ENCODE measurements at regions not wholly inside any gene's neighbourhood (a gene's known extent, or its start where the extent isn't known, plus 50 kb on each side); places are given as distances from the start of the nearest gene placed in this dataset.

GRCh38 chr12:78315028-78315427 lies 484.3 kb downstream of the NAV3 start:
- H3K27me3 ChIP-seq (ENCODE audit: insufficient read depth): no peaks in the 10 kb centered on the region
- no peak for DNase-seq
- POLR2A ChIA-PET: no interaction called here

GRCh38 chr12:78316136-78316535 lies 485.4 kb downstream of the NAV3 start:
- Histone ChIP-seq H3K9ac (no peak overlapping the region), H3F3A (replicated peaks; ENCODE audit: insufficient read depth) (no peaks in the 10 kb centered on the region), H4K20me1 (ENCODE audit: insufficient read depth) (no peaks in the 10 kb centered on the region), H3K79me2 (ENCODE audit: insufficient read depth) (no peaks in the 10 kb centered on the region), H2AFZ (ENCODE audit: low read depth) (0 out of 2 replicates have a peak overlapping the region, but pooled peaks have one; percentile 3), H3K27ac (ENCODE audit: low read depth in 2 of 2, low read length in 1 of 2) (no peak overlapping the region), H3K4me1 (ENCODE audit: control insufficient read depth in 1 of 2, insufficient read depth in 2 of 2, low read depth in 1 of 2, low read length in 1 of 2) (0 out of 4 replicates have a peak, but pooled peaks cover 0 to 5% of the 10 kb centered on the region in 2 experiments), H3K27me3 (ENCODE audit: insufficient read depth) (no peaks in the 10 kb centered on the region), H3K9me2 (no peaks in the 10 kb centered on the region), H3K4me2 (no peak overlapping the region), H3K9me3 (no peaks in the 10 kb centered on the region), H3K4me3 (ENCODE audit: low read depth in 2 of 2, low read length in 1 of 2) (no peak overlapping the region), H3K36me3 (replicated peaks in 1 of 2; ENCODE audit: control insufficient read depth in 1 of 2, insufficient read depth in 2 of 2, low read length in 1 of 2) (no peaks in the 10 kb centered on the region)
- WGBS (ENCODE audit: low lambda C conversion rate): 66% methylated on average over 4 of the region's 4 CpGs
- ChIA-PET POLR2A (no interaction called here), CTCF (interaction anchor here (0.8 kb wide), 1 partner anchor 1368 kb away, joined by 3 read pairs; no protein-coding TSS in a partner anchor)
- DNase-seq: no peak
- no peak for TF ChIP-seq RAD21 (IDR thresholded peaks at IDR 0.05; ENCODE audit: low read length)
- no peak for TF ChIP-seq MXI1 (IDR thresholded peaks at IDR 0.05; ENCODE audit: low read depth, low read length)
- no peak for TF ChIP-seq TCF12 (IDR thresholded peaks at IDR 0.05)
- no peak for TF ChIP-seq GABPA (IDR thresholded peaks at IDR 0.05; ENCODE audit: low read depth)
- TF ChIP-seq TAF1 (IDR thresholded peaks at IDR 0.05; ENCODE audit: borderline replicate concordance, low read depth, low read length): no peak
- TF ChIP-seq USF1 (IDR thresholded peaks at IDR 0.05; ENCODE audit: borderline replicate concordance, low read depth): no peak
- TF ChIP-seq, protein P1, sequence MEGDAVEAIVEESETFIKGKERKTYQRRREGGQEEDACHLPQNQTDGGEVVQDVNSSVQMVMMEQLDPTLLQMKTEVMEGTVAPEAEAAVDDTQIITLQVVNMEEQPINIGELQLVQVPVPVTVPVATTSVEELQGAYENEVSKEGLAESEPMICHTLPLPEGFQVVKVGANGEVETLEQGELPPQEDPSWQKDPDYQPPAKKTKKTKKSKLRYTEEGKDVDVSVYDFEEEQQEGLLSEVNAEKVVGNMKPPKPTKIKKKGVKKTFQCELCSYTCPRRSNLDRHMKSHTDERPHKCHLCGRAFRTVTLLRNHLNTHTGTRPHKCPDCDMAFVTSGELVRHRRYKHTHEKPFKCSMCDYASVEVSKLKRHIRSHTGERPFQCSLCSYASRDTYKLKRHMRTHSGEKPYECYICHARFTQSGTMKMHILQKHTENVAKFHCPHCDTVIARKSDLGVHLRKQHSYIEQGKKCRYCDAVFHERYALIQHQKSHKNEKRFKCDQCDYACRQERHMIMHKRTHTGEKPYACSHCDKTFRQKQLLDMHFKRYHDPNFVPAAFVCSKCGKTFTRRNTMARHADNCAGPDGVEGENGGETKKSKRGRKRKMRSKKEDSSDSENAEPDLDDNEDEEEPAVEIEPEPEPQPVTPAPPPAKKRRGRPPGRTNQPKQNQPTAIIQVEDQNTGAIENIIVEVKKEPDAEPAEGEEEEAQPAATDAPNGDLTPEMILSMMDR (IDR thresholded peaks at IDR 0.05): no peak
- TF ChIP-seq REST (IDR thresholded peaks at IDR 0.05; ENCODE audit: low read depth, low read length): no peak
- no peak for TF ChIP-seq TEAD4 (IDR thresholded peaks at IDR 0.05; ENCODE audit: borderline replicate concordance, insufficient read depth)
- no peak for TF ChIP-seq RFX5 (IDR thresholded peaks at IDR 0.05; ENCODE audit: low read length)
- no peak for TF ChIP-seq SMC3 (IDR thresholded peaks at IDR 0.05; ENCODE audit: low read depth, low read length)
- no peak for TF ChIP-seq CHD2 (IDR thresholded peaks at IDR 0.05; ENCODE audit: low read length, partially characterized antibody)
- TF ChIP-seq GATA2 (CRISPR knock-in tag; IDR thresholded peaks at IDR 0.05): no peak
- TF ChIP-seq EP300 (IDR thresholded peaks at IDR 0.05; ENCODE audit: borderline replicate concordance in 1 of 2, low read depth in 1 of 2, low read length in 1 of 2): no peak
- TF ChIP-seq ELF1 (IDR thresholded peaks at IDR 0.05): no peak
- TF ChIP-seq RCOR1 (IDR thresholded peaks at IDR 0.05; ENCODE audit: low read length): no peak

More at GRCh38 chr12:78315028-78315427, 484.3 kb downstream of the NAV3 start:
- Histone ChIP-seq H3K4me3 (ENCODE audit: low read depth in 2 of 2, low read length in 1 of 2) (no peak overlapping the region), H3K4me1 (ENCODE audit: control insufficient read depth in 1 of 2, insufficient read depth in 2 of 2, low read depth in 1 of 2, low read length in 1 of 2) (0 out of 4 replicates have a peak, but pooled peaks cover 0 to 5% of the 10 kb centered on the region in 2 experiments), H3K36me3 (replicated peaks in 1 of 2; ENCODE audit: control insufficient read depth in 1 of 2, insufficient read depth in 2 of 2, low read length in 1 of 2) (no peaks in the 10 kb centered on the region), H3K9me3 (no peaks in the 10 kb centered on the region), H2AFZ (ENCODE audit: low read depth) (no peak overlapping the region), H3K27ac (ENCODE audit: low read depth in 2 of 2, low read length in 1 of 2) (no peak overlapping the region), H3K9ac (no peak overlapping the region), H3F3A (replicated peaks; ENCODE audit: insufficient read depth) (no peaks in the 10 kb centered on the region), H3K79me2 (ENCODE audit: insufficient read depth) (no peaks in the 10 kb centered on the region), H4K20me1 (ENCODE audit: insufficient read depth) (no peaks in the 10 kb centered on the region), H3K9me2 (no peaks in the 10 kb centered on the region), H3K4me2 (no peak overlapping the region)
- WGBS (ENCODE audit: low lambda C conversion rate): 57% methylated on average over 3 of the region's 3 CpGs
- CTCF ChIA-PET: no interaction called here
- TF ChIP-seq NFIC (IDR thresholded peaks at IDR 0.05; ENCODE audit: borderline replicate concordance) (no peak), ELF1 (IDR thresholded peaks at IDR 0.05) (no peak), YY1 (IDR thresholded peaks at IDR 0.05; ENCODE audit: low read depth) (no peak), TCF12 (IDR thresholded peaks at IDR 0.05) (no peak)
- TF ChIP-seq, protein P1 (IDR thresholded peaks at IDR 0.05): no peak
